ENCODE measurements at regions not wholly inside any gene's neighbourhood (a gene's known extent, or its start where the extent isn't known, plus 50 kb on each side); places are given as distances from the start of the nearest gene placed in this dataset.

- ATAC-seq (no peak), DNase-seq (no peak), FAIRE-seq (no peak)
- 80 to 87% methylated on average over 6 of the region's 6 CpGs for WGBS, 2 donors
- H3K9me3 ChIP-seq, result no peaks in the 10 kb centered on the region
- H3K4me3 ChIP-seq, result no peak overlapping the region
- intact Hi-C loops (cut with DNase I), result no loop called here
- TF ChIP-seq CTCF (IDR thresholded peaks at IDR 0.05), result no peak
- H3K27me3 ChIP-seq, result no peaks in the 10 kb centered on the region
- H3K27ac ChIP-seq, result no peak overlapping the region
- H3K4me1 ChIP-seq, result peaks cover 8 to 11% (median 10%) of the 10 kb centered on the region in 3 donors
- H3K36me3 ChIP-seq, result no peaks in the 10 kb centered on the region
Measured at GRCh38 chr20:50328222-50328979, 137.8 kb downstream of the CEBPB start.

- TF ChIP-seq CTCF (IDR thresholded peaks at IDR 0.05), result no peak
- Histone ChIP-seq H3K4me3 (no peak overlapping the region), H3K36me3 (no peaks in the 10 kb centered on the region), H3K4me1 (peaks cover 8 to 11% (median 10%) of the 10 kb centered on the region in 3 donors), H3K27me3 (no peaks in the 10 kb centered on the region), H3K27ac (no peak overlapping the region), H3K9me3 (no peaks in the 10 kb centered on the region)
- intact Hi-C loops (cut with DNase I), result no loop called here
- DNase-seq, result no peak
- 89 to 95% methylated on average over 4 of the region's 4 CpGs for WGBS, 2 donors
- no peak for FAIRE-seq
- ATAC-seq, result no peak
Measured at GRCh38 chr20:50328996-50329898, 138.6 kb downstream of the CEBPB start.

GRCh38 chr20:50329981-50330503, 139.4 kb downstream of the CEBPB start:
- no peak for TF ChIP-seq CTCF (IDR thresholded peaks at IDR 0.05)
- H3K27ac ChIP-seq, result no peak overlapping the region
- DNase-seq (no peak), FAIRE-seq (no peak), ATAC-seq (no peak)
- intact Hi-C loops (cut with DNase I), result no loop called here
- H3K4me3 ChIP-seq, result no peak overlapping the region
- peaks cover 8 to 11% (median 10%) of the 10 kb centered on the region in 3 donors for H3K4me1 ChIP-seq
- no peaks in the 10 kb centered on the region for H3K9me3 ChIP-seq
- WGBS, 2 donors, result 82 to 86% methylated on average over 3 of the region's 3 CpGs
- H3K27me3 ChIP-seq, result no peaks in the 10 kb centered on the region
- H3K36me3 ChIP-seq, result no peaks in the 10 kb centered on the region

GRCh38 chr20:50330504-50331313, 140.1 kb downstream of the CEBPB start:
- Histone ChIP-seq H3K9me3 (no peaks in the 10 kb centered on the region), H3K36me3 (no peaks in the 10 kb centered on the region), H3K27ac (no peak overlapping the region), H3K4me3 (no peak overlapping the region), H3K4me1 (peaks cover 8 to 11% (median 10%) of the 10 kb centered on the region in 3 donors), H3K27me3 (no peaks in the 10 kb centered on the region)
- ATAC-seq (peak in 3 of 4 donors; percentile 27 to 34 (median 28)), DNase-seq (peak in 1 of 6 donors; percentile 46), FAIRE-seq (no peak)
- WGBS, 2 donors, result 63 to 71% methylated on average over 16 to 17 of the region's 17 CpGs
- intact Hi-C loops (cut with DNase I), result no loop called here
- no peak for TF ChIP-seq CTCF (IDR thresholded peaks at IDR 0.05)

Measured in pancreas (tissue), 10 donors.